SK-N-SH treated with all-trans-retinoic acid at 6 μM for 48 hours (cell line): ENCODE measurements at regions not wholly inside any gene's neighbourhood (a gene's known extent, or its start where the extent isn't known, plus 50 kb on each side); places are given as distances from the start of the nearest gene placed in this dataset.
A peak's percentile ranks its signal among the peaks of the same experiment; 100 is the strongest.

Experiments used
- ATAC-seq: fragments of 200-7000 bp; cut with Tn5 transposase; 3 replicates; pipeline ENCODE4 v1.9.1; 2020; ENCODE audit warnings: mild to moderate bottlenecking, moderate library complexity
- ARNTL ChIP-seq: fragments of 450-650 bp; formaldehyde crosslinking; IDR thresholded peaks from 2 replicates; pipeline ENCODE4 v1.5.0; 2020; ENCODE audit warnings: low read depth, mild to moderate bottlenecking, moderate library complexity, borderline replicate concordance
- BACH2 ChIP-seq: fragments of 250-450 bp; sonication (Bioruptor Pico); IDR thresholded peaks from 2 replicates; pipeline ENCODE4 v1.9.0; 2021; ENCODE audit warnings: mild to moderate bottlenecking, borderline replicate concordance
- CSDC2 ChIP-seq: fragments of 250-450 bp; sonication (Bioruptor Pico); IDR thresholded peaks from 2 replicates; pipeline ENCODE4 v1.5.0; 2020; ENCODE audit warnings: mild to moderate bottlenecking, moderate library complexity
- ESRRG ChIP-seq: fragments of 250-450 bp; sonication (Bioruptor Pico); IDR thresholded peaks from 2 replicates; pipeline ENCODE4 v1.6.1; 2021; ENCODE audit warnings: mild to moderate bottlenecking
- GLIS3 ChIP-seq: fragments of 250-450 bp; sonication (Bioruptor Pico); IDR thresholded peaks from 2 replicates; pipeline ENCODE4 v1.5.0; 2020; ENCODE audit warnings: mild to moderate bottlenecking, moderate library complexity
- ISL1 ChIP-seq: fragments of 250-450 bp; sonication (Bioruptor Pico); IDR thresholded peaks from 2 replicates; pipeline ENCODE4 v2.1.2; 2022; ENCODE audit warnings: mild to moderate bottlenecking, moderate library complexity
- OSR1 ChIP-seq: fragments of 250-450 bp; sonication (Bioruptor Pico); IDR thresholded peaks from 2 replicates; pipeline ENCODE4 v1.8.0; 2022; ENCODE audit warnings: moderate library complexity, mild to moderate bottlenecking, inconsistent platforms
- PPARA ChIP-seq: fragments of 250-450 bp; sonication (Bioruptor Pico); IDR thresholded peaks from 2 replicates; pipeline ENCODE4 v1.5.0; 2020; ENCODE audit warnings: mild to moderate bottlenecking, borderline replicate concordance
- RARB ChIP-seq: fragments of 250-450 bp; sonication (Bioruptor Pico); IDR thresholded peaks from 2 replicates; pipeline ENCODE4 v1.8.0; 2021; ENCODE audit warnings: mild to moderate bottlenecking, moderate library complexity
- SNAI2 ChIP-seq: fragments of 250-450 bp; sonication (Bioruptor Pico); IDR thresholded peaks from 2 replicates; pipeline ENCODE4 v1.5.0; 2020; ENCODE audit warnings: mild to moderate bottlenecking, moderate library complexity
- TCF4 ChIP-seq: fragments of 250-450 bp; sonication (Bioruptor Pico); IDR thresholded peaks from 2 replicates; pipeline ENCODE4 v1.8.0; 2021; ENCODE audit warnings: mild to moderate bottlenecking, moderate library complexity, borderline replicate concordance
- ZC3H10 ChIP-seq: fragments of 250-450 bp; sonication (Bioruptor Pico); IDR thresholded peaks from 2 replicates; pipeline ENCODE4 v1.5.1; 2021; ENCODE audit warnings: mild to moderate bottlenecking, moderate library complexity
- ZFP3 ChIP-seq: fragments of 250-450 bp; sonication (Bioruptor Pico); IDR thresholded peaks from 2 replicates; pipeline ENCODE4 v1.5.0; 2020; ENCODE audit warnings: mild to moderate bottlenecking, moderate library complexity
- ZFP30 ChIP-seq: fragments of 450-650 bp; formaldehyde crosslinking; IDR thresholded peaks from 2 replicates; pipeline ENCODE4 v1.5.0; 2022; ENCODE audit warnings: mild to moderate bottlenecking, moderate library complexity
- ZNF565 ChIP-seq: fragments of 450-650 bp; formaldehyde crosslinking; conservative IDR thresholded peaks from 2 replicates; pipeline ENCODE4 v1.5.0; 2020; ENCODE audit warnings: low read depth, mild to moderate bottlenecking, moderate library complexity
- ZNF70 ChIP-seq: fragments of 450-650 bp; formaldehyde crosslinking; IDR thresholded peaks from 2 replicates; pipeline ENCODE4 v1.5.0; 2020; ENCODE audit warnings: mild to moderate bottlenecking, moderate library complexity
- ZNF8 ChIP-seq: fragments of 450-650 bp; formaldehyde crosslinking; IDR thresholded peaks from 2 replicates; pipeline ENCODE4 v1.5.0; 2020; ENCODE audit warnings: mild to moderate bottlenecking, moderate library complexity
- TF ChIP-seq, protein P1 (sequence below): fragments of 250-450 bp; sonication (Bioruptor Pico); IDR thresholded peaks from 2 replicates; pipeline ENCODE4 v1.8.0; 2020; ENCODE audit warnings: mild to moderate bottlenecking, moderate library complexity, borderline replicate concordance
- TF ChIP-seq, protein P2 (sequence below): fragments of 250-450 bp; sonication (Bioruptor Pico); IDR thresholded peaks from 2 replicates; pipeline ENCODE4 v1.5.1; 2020; ENCODE audit warnings: low read depth, mild to moderate bottlenecking, moderate library complexity
- TF ChIP-seq, protein P3 (sequence below): fragments of 250-450 bp; sonication (Bioruptor Pico); IDR thresholded peaks from 2 replicates; pipeline ENCODE4 v1.8.0; 2021; ENCODE audit warnings: low read depth, mild to moderate bottlenecking, moderate library complexity, borderline replicate concordance
- TF ChIP-seq, protein P4 (sequence below): fragments of 250-450 bp; sonication (Bioruptor Pico); IDR thresholded peaks from 2 replicates; pipeline ENCODE4 v1.5.1; 2021; ENCODE audit warnings: mild to moderate bottlenecking, moderate library complexity

DNA sequence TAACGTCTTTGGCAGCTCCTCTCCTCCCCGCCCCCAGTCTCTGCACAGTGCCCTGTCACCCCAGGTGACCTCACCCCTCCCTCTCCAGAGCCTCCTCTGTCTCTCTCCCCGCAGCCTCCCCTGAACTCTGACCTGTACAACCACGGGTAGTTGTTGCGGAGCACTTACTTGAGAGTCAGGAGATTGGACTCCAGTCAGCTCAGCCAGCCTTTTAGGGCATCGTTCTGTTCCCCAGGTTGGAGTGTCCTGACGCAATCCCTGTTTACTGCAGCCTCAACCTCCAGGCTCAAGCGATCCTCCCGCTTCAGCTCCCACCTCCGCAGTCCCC, 177.7 kb downstream of the UACA start:
- TF ChIP-seq ZFP3 (CRISPR knock-in tag) (no peak), TCF4 (no peak), ISL1 (CRISPR knock-in tag) (no peak), ARNTL (CRISPR knock-in tag) (no peak), ZC3H10 (no peak), BACH2 (CRISPR knock-in tag) (no peak), ZNF70 (no peak)
- TF ChIP-seq, protein P1, sequence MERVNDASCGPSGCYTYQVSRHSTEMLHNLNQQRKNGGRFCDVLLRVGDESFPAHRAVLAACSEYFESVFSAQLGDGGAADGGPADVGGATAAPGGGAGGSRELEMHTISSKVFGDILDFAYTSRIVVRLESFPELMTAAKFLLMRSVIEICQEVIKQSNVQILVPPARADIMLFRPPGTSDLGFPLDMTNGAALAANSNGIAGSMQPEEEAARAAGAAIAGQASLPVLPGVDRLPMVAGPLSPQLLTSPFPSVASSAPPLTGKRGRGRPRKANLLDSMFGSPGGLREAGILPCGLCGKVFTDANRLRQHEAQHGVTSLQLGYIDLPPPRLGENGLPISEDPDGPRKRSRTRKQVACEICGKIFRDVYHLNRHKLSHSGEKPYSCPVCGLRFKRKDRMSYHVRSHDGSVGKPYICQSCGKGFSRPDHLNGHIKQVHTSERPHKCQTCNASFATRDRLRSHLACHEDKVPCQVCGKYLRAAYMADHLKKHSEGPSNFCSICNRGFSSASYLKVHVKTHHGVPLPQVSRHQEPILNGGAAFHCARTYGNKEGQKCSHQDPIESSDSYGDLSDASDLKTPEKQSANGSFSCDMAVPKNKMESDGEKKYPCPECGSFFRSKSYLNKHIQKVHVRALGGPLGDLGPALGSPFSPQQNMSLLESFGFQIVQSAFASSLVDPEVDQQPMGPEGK (CRISPR knock-in tag): no peak
- TF ChIP-seq, protein P2, sequence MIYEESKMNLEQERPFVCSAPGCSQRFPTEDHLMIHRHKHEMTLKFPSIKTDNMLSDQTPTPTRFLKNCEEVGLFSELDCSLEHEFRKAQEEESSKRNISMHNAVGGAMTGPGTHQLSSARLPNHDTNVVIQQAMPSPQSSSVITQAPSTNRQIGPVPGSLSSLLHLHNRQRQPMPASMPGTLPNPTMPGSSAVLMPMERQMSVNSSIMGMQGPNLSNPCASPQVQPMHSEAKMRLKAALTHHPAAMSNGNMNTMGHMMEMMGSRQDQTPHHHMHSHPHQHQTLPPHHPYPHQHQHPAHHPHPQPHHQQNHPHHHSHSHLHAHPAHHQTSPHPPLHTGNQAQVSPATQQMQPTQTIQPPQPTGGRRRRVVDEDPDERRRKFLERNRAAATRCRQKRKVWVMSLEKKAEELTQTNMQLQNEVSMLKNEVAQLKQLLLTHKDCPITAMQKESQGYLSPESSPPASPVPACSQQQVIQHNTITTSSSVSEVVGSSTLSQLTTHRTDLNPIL: no peak
- TF ChIP-seq, protein P3, sequence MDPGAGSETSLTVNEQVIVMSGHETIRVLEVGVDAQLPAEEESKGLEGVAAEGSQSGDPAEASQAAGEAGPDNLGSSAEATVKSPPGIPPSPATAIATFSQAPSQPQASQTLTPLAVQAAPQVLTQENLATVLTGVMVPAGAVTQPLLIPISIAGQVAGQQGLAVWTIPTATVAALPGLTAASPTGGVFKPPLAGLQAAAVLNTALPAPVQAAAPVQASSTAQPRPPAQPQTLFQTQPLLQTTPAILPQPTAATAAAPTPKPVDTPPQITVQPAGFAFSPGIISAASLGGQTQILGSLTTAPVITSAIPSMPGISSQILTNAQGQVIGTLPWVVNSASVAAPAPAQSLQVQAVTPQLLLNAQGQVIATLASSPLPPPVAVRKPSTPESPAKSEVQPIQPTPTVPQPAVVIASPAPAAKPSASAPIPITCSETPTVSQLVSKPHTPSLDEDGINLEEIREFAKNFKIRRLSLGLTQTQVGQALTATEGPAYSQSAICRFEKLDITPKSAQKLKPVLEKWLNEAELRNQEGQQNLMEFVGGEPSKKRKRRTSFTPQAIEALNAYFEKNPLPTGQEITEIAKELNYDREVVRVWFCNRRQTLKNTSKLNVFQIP: no peak
- ATAC-seq: no peak

DNA sequence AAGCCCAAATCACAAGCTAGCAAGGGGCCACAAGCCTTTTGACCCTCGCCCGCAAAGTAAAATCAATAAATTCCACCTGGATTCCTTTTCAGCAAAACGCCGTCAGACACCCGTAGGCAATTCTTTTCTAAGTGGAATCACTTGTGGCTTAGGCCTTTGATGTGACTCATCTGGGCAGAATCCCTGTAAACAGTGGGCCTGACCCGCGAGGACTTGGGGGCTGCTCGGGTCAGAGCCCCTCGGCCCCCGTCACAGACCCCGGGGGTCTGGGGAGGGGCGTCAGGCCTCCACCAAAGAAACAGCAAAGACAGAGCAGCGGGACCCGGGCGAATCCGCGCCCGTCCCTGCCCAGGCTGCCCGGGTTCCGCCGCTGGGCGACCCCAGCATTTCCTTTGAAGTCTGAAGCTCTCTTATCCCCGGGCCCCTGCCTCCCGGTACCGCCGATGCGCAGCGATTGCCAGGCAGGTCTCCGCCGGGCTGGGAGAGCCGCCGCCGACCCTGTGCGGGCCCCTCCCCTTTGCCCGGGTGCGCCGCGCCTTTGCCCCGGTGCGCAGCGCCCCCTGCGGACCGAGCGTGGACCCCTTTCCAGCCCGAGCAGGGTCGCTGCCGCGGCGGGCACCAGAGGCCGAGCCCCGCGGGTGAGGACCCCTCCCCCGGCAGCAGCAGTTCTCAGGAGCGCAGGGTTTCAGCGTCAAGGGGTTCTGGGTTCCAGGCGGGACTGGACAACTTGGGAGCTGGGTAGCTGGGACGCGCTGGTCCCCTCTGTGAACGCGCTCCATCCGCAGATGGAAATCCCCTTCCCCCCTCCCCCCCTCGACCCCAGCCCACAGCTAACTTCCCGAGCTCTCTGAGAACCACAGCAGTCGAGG, 178.3 kb downstream of the UACA start:
- TF ChIP-seq RARB (CRISPR knock-in tag): no peak
- no peak for TF ChIP-seq TCF4
- TF ChIP-seq ZFP30 (CRISPR knock-in tag): no peak
- TF ChIP-seq ESRRG (CRISPR knock-in tag): no peak
- no peak for TF ChIP-seq ZFP3 (CRISPR knock-in tag)
- TF ChIP-seq CSDC2 (CRISPR knock-in tag): no peak
- TF ChIP-seq, protein P1 (CRISPR knock-in tag): no peak
- TF ChIP-seq ZNF565 (CRISPR knock-in tag): no peak
- no peak for TF ChIP-seq ZNF8 (CRISPR knock-in tag)
- no peak for TF ChIP-seq OSR1 (CRISPR knock-in tag)
- no peak for TF ChIP-seq GLIS3 (CRISPR knock-in tag)
- TF ChIP-seq SNAI2 (CRISPR knock-in tag): no peak
- ATAC-seq: peak; percentile 58

DNA sequence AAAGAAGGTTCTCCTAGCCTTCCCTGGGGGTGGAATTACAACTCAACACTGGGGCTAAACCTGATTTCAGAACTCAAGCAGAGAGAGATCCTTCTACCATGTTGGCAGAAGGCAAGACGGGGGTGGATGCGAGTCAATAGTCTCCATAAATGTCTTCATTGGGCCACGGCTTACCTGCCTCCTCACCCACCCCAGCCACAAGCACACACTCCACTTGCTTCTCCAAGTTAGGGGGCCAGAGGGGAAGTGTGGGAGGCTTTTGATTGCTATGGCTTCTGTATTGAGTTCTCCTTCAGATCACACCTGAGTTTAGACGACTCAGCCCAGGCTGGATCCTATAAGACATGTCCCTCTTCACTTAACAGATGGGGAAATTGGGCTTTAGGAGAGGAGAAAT, 178.9 kb downstream of the UACA start:
- no peak for ATAC-seq
- TF ChIP-seq PPARA (no peak), TCF4 (no peak), ZFP30 (CRISPR knock-in tag) (no peak), ESRRG (CRISPR knock-in tag) (no peak), ISL1 (CRISPR knock-in tag) (no peak), ZFP3 (CRISPR knock-in tag) (no peak), CSDC2 (CRISPR knock-in tag) (no peak), RARB (CRISPR knock-in tag) (no peak)
- TF ChIP-seq, protein P4, sequence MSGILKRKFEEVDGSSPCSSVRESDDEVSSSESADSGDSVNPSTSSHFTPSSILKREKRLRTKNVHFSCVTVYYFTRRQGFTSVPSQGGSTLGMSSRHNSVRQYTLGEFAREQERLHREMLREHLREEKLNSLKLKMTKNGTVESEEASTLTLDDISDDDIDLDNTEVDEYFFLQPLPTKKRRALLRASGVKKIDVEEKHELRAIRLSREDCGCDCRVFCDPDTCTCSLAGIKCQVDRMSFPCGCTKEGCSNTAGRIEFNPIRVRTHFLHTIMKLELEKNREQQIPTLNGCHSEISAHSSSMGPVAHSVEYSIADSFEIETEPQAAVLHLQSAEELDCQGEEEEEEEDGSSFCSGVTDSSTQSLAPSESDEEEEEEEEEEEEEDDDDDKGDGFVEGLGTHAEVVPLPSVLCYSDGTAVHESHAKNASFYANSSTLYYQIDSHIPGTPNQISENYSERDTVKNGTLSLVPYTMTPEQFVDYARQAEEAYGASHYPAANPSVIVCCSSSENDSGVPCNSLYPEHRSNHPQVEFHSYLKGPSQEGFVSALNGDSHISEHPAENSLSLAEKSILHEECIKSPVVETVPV (CRISPR knock-in tag): no peak
- TF ChIP-seq, protein P1 (CRISPR knock-in tag): no peak
